ENCODE measurements at regions not wholly inside any gene's neighbourhood (a gene's known extent, or its start where the extent isn't known, plus 50 kb on each side); places are given as distances from the start of the nearest gene placed in this dataset.
A peak's percentile ranks its signal among the peaks of the same experiment; 100 is the strongest.

DNA sequence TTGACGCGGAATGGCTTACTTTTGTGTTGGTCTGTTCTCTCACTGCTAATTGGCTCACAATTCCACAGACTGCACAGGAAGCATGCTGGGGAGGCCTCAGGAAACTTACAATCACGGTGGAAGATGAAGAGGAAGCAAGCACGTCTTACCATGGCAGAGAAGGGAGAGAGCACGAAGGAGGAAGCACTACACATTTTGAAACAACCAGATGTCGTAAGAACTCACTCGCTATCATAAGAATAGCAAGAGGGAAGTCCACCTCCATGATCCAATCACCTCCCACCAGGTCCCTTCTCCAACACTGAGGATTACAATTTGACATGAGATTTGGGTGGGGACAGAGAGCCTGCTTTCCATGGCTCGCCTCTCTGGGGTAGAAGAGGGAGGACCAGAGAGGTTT lies 106.2 kb downstream of the KCNF1 start:
- peaks cover 0 to 1% (median 0%) of the 10 kb centered on the region in 3 donors for H3K4me1 Mint-ChIP-seq
- no peaks in the 10 kb centered on the region for H3K9me3 Mint-ChIP-seq
- H3K4me3 Mint-ChIP-seq = no peak overlapping the region
- H3K27me3 Mint-ChIP-seq = peaks cover 10% of the 10 kb centered on the region
- no peaks in the 10 kb centered on the region for H3K36me3 Mint-ChIP-seq
- no peak overlapping the region for H3K27ac Mint-ChIP-seq

DNA sequence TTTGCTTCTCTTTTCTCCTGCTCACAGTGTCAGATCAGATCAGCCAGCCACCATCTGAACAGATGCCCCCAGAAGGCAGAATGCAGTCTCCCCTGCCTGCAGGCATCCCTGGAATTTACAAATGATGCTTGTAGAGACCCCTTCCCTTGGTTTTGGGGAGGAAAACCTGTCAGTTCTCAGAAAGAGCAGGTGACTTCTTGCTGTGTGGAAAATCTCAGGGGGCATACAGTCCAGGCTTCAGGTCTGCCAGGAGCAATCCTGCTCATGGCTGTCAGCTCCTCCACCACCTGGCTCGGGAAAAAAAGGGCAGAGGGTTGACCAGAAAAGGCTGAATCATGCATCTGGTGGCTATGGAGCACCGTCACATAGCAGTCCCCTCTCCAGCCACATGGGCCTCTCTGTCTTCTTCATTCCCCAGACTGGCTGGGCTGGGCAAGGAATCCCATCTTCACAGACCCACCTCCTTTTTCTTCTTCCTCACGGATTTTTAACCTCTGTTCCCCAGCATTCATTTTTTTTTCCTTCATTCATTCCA lies 107.0 kb downstream of the KCNF1 start:
- H3K27ac Mint-ChIP-seq = no peak overlapping the region
- no peaks in the 10 kb centered on the region for H3K36me3 Mint-ChIP-seq
- no peaks in the 10 kb centered on the region for H3K9me3 Mint-ChIP-seq
- no peak overlapping the region for H3K4me3 Mint-ChIP-seq
- peaks cover 10% of the 10 kb centered on the region for H3K27me3 Mint-ChIP-seq
- H3K4me1 Mint-ChIP-seq = peaks cover 0 to 1% (median 0%) of the 10 kb centered on the region in 3 donors

DNA sequence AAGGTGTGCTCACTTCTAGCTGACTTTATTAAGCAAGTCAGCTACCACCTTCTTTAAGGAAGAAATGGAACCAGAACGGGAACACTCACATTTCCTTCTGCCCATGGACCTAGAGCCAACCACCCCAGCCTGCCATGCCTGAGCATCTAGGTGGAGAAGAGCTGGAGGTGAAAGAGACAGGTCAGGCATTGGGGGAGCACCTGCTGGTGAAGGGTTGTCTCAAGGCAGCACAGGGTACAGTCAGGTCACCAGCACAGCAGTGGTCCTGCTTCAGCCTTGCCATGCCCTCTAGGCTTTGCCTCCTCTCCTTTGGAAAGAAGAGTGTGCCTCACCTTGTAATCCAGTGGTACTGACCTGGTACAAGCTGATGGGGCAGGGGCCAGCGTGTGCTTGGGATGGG lies 107.9 kb downstream of the KCNF1 start:
- Mint-ChIP-seq H3K36me3 (no peaks in the 10 kb centered on the region), H3K4me3 (no peak overlapping the region), H3K4me1 (peaks cover 0 to 1% (median 0%) of the 10 kb centered on the region in 3 donors), H3K9me3 (no peaks in the 10 kb centered on the region), H3K27me3 (peaks cover 11% of the 10 kb centered on the region), H3K27ac (no peak overlapping the region)

DNA sequence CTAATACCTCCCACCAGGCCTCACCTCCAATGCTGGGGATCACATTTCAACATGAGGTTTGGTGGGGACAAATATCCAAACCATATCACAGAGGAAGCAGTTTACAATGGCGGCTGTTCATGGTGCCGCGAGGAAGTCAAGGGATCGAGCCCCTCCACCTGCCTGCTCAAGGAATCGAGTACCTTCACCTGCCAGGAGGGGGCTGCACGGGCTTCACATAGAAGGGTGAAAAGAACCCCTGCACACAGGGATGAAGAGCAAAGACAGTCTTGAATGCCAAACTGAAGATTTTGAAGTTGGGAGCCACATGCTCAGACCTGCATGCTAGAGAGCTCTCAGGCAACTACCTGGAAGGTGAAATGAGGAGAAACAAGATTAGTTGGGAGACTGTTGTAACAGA lies 110.3 kb downstream of the KCNF1 start:
- H3K27me3 Mint-ChIP-seq = peaks cover 11% of the 10 kb centered on the region

DNA sequence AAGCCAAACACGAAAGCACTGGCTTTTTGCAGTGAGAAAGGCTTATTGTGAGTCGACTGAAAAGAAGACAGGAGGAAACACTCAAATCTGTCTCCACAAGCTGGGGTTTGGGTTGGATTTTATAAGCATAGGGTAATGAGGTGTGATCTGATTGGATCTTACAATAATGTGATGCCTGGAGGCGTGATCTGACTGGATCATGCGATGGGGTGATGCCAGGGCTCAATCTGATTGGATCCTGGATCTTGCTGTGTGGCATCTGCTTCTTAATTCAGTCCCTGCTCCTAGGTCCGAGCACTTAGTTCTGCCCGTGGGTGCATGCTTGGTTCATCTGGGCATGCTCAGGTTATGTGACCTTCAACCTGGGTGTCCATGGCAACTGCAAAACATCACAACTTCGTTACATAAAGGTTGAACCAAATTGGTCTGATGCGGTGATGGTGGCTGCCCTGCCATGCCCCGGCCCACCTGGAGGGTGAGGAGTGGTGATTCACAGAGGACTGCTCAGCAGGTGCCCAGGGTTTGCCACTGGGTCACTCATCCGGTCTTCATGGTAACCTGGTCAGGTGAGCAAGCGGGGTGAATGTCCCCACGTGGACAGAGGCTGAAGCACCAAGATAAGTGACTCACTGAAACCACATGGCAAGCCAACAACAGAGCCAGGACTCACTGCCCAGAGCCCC lies 111.0 kb downstream of the KCNF1 start:
- no peaks in the 10 kb centered on the region for H3K36me3 Mint-ChIP-seq
- no peak overlapping the region for H3K27ac Mint-ChIP-seq
- no peak overlapping the region for H3K4me3 Mint-ChIP-seq
- H3K27me3 Mint-ChIP-seq = peaks cover 10% of the 10 kb centered on the region
- peaks cover 0 to 1% (median 0%) of the 10 kb centered on the region in 3 donors for H3K4me1 Mint-ChIP-seq
- H3K9me3 Mint-ChIP-seq = no peaks in the 10 kb centered on the region

More for the DNA sequence above, 110.3 kb downstream of the KCNF1 start:
- Mint-ChIP-seq H3K4me3 (no peak overlapping the region), H3K4me1 (peaks cover 0 to 1% (median 0%) of the 10 kb centered on the region in 3 donors), H3K9me3 (no peaks in the 10 kb centered on the region), H3K27ac (no peak overlapping the region), H3K36me3 (no peaks in the 10 kb centered on the region)

DNA sequence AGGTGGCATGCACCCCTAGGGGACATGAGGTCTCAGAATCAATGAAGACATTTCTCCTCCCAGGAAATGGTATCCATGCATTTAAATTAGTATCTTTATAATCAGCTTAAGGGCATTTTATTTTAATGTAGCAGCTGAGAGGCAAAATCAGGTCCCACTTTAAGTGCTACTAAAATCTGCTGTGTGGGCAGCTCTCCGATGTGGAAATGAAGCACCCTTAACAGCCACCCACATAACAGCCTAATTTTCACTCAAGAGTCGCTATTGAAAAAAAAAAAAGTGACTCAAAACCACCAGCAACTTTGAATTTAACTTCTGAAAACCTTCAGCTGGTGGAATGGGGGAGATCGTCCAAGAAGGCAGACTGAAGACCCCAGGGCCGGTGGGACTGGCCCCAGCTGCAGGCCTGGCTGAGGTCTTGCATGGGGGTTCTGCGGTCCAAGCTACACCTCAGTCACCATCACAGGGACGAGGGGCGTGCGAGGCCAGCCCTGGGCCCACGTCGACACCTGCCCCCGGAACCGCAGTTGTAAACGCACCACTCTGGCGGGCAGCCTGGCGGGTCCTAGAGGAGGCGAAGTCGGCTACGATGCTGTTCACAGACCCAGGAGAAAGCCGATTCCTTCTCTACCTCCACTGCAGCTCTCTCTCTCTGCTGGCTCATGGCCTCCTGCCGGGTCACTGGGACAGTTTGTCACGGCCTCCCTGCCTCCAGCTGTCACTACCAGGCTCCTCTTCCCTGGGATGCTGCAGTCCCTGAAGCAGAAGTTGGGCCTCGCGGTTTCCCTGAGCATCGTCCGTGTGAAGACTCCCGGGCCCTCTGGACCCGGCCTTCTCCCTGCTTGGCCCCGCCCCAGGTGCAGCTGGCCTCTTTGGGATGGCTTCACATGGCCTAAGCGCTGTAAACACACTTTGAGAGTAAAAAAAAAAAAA lies 111.9 kb downstream of the KCNF1 start:
- Mint-ChIP-seq H3K27ac (peak overlapping the region in 1 of 3 donors; percentile 53), H3K4me1 (peaks cover 0 to 1% (median 0%) of the 10 kb centered on the region in 3 donors), H3K27me3 (peaks cover 7% of the 10 kb centered on the region), H3K9me3 (peaks cover 0 to 2% (median 0%) of the 10 kb centered on the region in 3 donors), H3K36me3 (no peaks in the 10 kb centered on the region), H3K4me3 (no peak overlapping the region)

DNA sequence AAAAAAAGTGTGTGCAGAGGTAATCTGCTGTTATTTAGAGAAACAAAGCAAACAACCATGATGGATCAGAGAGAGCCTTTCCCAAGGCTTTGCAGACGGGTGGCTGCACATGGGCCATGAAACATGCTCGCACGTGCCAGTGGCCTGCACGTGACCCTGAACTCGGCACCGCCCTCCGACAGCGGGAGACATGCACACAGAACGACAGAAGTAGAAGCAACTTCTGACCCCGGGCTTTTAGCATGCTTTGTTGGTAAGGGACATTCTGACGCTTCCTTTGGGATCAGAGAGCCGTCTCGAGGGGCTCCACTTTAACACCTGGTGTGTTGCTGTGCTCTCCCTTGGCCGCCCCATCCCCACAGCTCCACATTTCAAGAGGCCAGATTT lies 112.5 kb downstream of the KCNF1 start:
- Mint-ChIP-seq H3K9me3 (peaks cover 0 to 2% (median 0%) of the 10 kb centered on the region in 3 donors), H3K4me1 (no peaks in the 10 kb centered on the region), H3K27me3 (peaks cover 1% of the 10 kb centered on the region), H3K36me3 (no peaks in the 10 kb centered on the region), H3K27ac (no peak overlapping the region), H3K4me3 (no peak overlapping the region)

DNA sequence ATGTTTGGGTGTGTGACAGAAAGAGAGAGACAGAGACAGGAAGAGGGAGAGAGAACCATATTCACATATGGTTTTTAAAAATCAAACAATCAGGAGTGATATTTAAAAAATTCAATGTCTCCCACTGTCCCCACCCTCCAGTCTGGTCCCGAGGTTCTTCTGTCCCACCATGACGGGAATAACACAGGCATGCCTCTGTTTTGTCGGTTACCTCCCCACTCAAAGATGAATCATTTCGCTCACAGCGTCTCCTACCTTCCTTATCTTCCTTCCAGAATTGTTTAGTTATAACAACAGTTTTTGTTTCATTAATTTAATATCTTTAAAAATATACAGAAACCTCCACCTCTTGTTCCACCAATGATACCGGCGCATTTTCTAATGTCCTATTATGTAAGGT lies 113.0 kb downstream of the KCNF1 start:
- Mint-ChIP-seq H3K4me1 (no peaks in the 10 kb centered on the region), H3K27ac (no peak overlapping the region), H3K9me3 (peaks cover 0 to 2% (median 0%) of the 10 kb centered on the region in 3 donors), H3K4me3 (no peak overlapping the region), H3K27me3 (peaks cover 1% of the 10 kb centered on the region), H3K36me3 (no peaks in the 10 kb centered on the region)

DNA sequence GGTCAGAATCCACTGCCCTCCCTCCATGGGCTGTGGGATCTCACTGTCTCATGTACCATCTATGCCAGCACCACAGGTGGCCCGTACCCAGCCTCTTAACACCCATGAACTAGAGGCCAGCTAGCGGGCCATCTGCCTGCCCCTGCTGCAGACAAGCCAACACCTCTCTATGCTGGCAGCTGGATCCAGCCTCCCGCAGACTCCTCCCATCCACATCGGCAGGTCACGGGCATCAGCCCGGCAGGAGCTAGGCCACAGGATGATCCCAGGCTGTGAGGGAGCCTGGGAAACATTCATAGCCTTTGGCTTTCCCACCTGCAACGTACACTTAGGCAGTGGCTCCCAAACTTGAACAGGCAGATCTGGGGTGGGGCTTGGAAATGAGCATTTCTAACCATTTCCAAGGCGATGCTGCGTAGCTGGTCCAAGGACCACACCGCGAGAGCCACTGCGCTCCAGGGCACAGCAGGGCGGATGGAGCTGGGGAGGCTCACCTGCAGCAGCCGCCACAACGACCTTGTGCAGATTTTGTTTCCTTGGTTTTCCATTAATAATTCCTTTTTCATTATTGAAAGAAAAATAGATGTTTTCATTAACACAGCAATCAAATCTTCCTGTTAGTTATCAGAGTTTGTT lies 114.7 kb downstream of the KCNF1 start:
- H3K27me3 Mint-ChIP-seq = peaks cover 1% of the 10 kb centered on the region
- no peaks in the 10 kb centered on the region for H3K36me3 Mint-ChIP-seq
- H3K9me3 Mint-ChIP-seq = peaks cover 0 to 2% (median 0%) of the 10 kb centered on the region in 3 donors
- H3K4me3 Mint-ChIP-seq = no peak overlapping the region
- H3K4me1 Mint-ChIP-seq = no peaks in the 10 kb centered on the region
- H3K27ac Mint-ChIP-seq = no peak overlapping the region

DNA sequence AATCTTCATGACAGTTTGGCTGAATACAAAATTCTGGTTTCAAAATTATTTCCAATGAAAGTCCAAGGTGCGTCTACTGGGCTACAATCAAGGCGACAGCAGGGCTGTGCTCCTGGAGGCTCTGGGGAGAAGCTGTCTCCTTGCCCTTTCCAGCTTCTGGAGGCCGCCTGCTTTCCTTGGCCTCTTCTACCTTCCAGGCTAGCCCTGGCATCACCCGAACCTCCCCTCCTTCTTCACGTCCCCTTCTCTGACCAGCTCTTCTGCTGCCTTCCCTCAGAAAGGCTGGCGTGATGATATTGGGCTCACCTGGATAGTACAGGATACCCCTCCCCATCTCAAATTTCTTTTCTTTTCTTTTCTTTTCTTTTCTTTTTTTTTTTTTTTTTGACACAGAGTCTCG lies 115.5 kb downstream of the KCNF1 start:
- Mint-ChIP-seq H3K4me1 (no peaks in the 10 kb centered on the region), H3K36me3 (no peaks in the 10 kb centered on the region), H3K4me3 (no peak overlapping the region), H3K27me3 (peaks cover 1% of the 10 kb centered on the region), H3K27ac (no peak overlapping the region), H3K9me3 (peaks cover 0 to 2% (median 0%) of the 10 kb centered on the region in 3 donors)

DNA sequence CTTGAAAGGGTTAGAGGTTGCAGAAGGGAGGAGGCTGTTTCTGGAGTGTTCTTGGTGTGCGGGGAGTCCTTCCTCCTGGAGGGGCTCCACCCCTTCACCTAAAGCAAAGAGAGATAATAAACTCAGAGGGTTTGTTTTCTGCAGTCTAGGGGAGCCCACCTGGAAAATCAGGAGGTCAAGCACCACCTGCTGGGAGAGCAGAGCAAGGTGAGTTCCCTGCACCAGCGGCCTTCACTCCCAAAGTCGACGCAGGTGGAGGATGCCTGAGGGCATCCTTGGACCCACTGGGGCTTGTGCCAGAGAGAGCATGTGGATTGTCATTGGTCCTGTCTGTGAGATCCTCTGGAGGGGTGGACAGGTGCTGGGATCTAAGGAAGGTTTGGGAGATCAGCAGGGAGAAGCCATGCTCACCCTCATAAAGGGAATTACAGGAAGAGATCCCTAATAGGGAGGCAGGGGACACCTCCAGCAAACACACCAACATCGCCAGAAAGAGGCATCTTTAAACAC lies 116.7 kb downstream of the KCNF1 start:
- Mint-ChIP-seq H3K4me1 (no peaks in the 10 kb centered on the region), H3K9me3 (peaks cover 2 to 4% (median 2%) of the 10 kb centered on the region in 3 donors), H3K27ac (no peak overlapping the region)

DNA sequence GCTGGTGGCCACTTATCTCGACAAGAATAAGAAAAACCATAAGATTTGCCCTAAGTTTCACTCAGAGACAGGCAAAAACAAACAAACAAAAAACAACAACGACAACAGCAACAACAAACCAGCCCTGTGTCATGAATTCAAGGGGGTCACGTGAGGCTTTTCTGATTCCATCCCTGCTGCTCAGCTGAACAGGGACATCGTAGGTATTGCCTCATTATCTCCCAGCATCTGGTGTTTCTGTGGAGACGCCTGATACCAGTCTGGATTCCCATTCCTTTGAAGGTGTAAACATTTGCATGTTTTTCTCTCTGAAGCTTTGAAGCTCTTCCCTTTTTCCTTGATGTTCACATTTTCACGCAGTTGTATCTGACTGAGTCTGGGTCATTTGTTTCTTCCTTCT lies 117.4 kb downstream of the KCNF1 start:
- Mint-ChIP-seq H3K4me1 (no peaks in the 10 kb centered on the region), H3K27me3 (peaks cover 1% of the 10 kb centered on the region), H3K4me3 (no peak overlapping the region), H3K27ac (no peak overlapping the region), H3K36me3 (no peaks in the 10 kb centered on the region), H3K9me3 (peaks cover 2 to 4% (median 3%) of the 10 kb centered on the region in 3 donors)

More for the DNA sequence above, 116.7 kb downstream of the KCNF1 start:
- no peak overlapping the region for H3K4me3 Mint-ChIP-seq
- no peaks in the 10 kb centered on the region for H3K36me3 Mint-ChIP-seq
- H3K27me3 Mint-ChIP-seq = peaks cover 1% of the 10 kb centered on the region

DNA sequence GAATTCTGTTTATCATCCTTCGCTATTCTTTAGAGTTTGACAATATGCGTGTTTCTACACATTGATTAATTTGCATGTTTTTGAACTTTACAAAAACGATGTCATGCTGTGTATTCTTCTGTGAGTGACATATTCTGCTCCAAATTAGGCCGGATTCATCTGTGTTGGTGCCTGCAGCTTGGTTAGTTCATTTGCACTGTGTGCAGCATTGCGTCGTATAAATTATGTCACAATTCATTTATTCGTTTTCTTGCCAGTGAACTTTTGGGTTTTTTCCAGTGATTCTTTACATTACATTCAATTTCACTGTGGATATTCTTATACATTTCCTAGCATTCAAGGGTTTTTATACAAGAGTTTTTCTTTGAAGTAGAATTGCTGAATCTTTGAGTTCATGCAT lies 118.3 kb downstream of the KCNF1 start:
- Mint-ChIP-seq H3K27me3 (peaks cover 2% of the 10 kb centered on the region), H3K9me3 (peaks cover 4 to 7% (median 4%) of the 10 kb centered on the region in 3 donors), H3K4me1 (no peaks in the 10 kb centered on the region), H3K36me3 (no peaks in the 10 kb centered on the region), H3K27ac (no peak overlapping the region), H3K4me3 (no peak overlapping the region)

DNA sequence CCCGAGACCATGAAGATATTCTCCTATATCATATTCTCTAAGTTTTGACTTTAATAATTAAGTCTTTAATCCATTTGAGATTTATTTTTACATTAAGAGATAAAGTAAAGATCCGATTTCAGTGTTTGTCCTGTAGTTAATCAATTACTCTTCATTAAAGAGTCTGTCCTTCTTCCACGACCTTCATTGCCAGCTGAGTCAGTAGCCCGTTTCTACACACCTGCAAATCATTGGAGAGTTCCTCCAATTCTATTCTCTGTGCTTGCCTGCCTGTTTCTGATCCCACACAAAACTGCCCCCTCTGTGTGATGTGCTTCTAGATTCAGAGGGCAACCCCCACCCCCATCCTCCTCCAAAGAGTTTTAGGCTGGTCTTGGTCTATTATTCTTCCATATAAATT lies 119.2 kb downstream of the KCNF1 start:
- no peaks in the 10 kb centered on the region for H3K4me1 Mint-ChIP-seq
- H3K27ac Mint-ChIP-seq = no peak overlapping the region
- no peak overlapping the region for H3K4me3 Mint-ChIP-seq
- peaks cover 5% of the 10 kb centered on the region for H3K27me3 Mint-ChIP-seq
- no peaks in the 10 kb centered on the region for H3K36me3 Mint-ChIP-seq
- H3K9me3 Mint-ChIP-seq = peaks cover 4 to 11% (median 5%) of the 10 kb centered on the region in 3 donors

DNA sequence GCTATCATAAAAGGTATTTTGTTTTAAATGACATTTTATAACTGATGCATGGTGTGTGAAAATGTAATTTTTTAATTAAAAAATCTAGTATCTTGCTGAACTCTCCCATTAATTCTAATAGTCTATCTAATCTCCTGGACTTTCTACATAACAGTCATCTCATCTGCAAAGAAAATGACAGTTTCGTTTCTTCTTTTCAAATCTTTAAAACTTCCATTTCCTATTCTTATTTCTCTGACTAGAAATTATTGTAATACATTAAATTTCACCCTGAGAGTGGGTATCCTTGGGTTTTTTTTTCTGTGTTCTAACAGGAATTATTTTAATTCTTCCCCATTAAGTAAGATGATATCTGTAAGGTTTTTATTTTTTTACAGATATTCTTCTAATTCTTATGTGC lies 120.1 kb downstream of the KCNF1 start:
- Mint-ChIP-seq H3K4me3 (no peak overlapping the region), H3K27ac (no peak overlapping the region), H3K4me1 (no peaks in the 10 kb centered on the region), H3K27me3 (peaks cover 8% of the 10 kb centered on the region), H3K36me3 (no peaks in the 10 kb centered on the region), H3K9me3 (peaks cover 8 to 18% (median 15%) of the 10 kb centered on the region in 3 donors)

Measured in IgD-negative memory B cell (primary cell).